Heart right ventricle (tissue), 16 donors: ENCODE measurements at regions not wholly inside any gene's neighbourhood (a gene's known extent, or its start where the extent isn't known, plus 50 kb on each side); places are given as distances from the start of the nearest gene placed in this dataset.

ENCODE experiments used
- ATAC-seq, 8 donors: fragments of 200-7000 bp; cut with Tn5 transposase; one replicate each; pipeline ENCODE4 v1.9.1; 2020; ENCODE audit warnings: mild to moderate bottlenecking in 8 of 8, moderate library complexity in 8 of 8, moderate number of reproducible peaks in 1 of 8
- DNase-seq, 2 donors: peaks; one replicate each; pipeline ENCODE4 v3.0.0-alpha.2; 2020
- H3K27ac ChIP-seq, 10 donors: fragments of 200-600 bp; sonication (generic) in 2 of 10; one replicate each; pipeline versions ENCODE4 v1.5.0 to v1.8.0; 2020 to 2022; ENCODE audit warnings: mild to moderate bottlenecking in 3 of 10
- H3K27me3 ChIP-seq, 7 donors: fragments of 200-600 bp; one replicate each; pipeline ENCODE4 v1.8.0; 2021 to 2022; ENCODE audit warnings: mild to moderate bottlenecking in 2 of 7
- H3K36me3 ChIP-seq, 9 donors: fragments of 200-600 bp; sonication (generic) in 1 of 9; one replicate each; pipeline versions ENCODE4 v1.5.0 to v1.8.0; 2020 to 2022; ENCODE audit warnings: mild to moderate bottlenecking in 2 of 9
- H3K4me1 ChIP-seq, 9 donors: fragments of 200-600 bp; sonication (generic) in 1 of 9; one replicate each; pipeline versions ENCODE4 v1.5.0 to v1.8.0; 2020 to 2022; ENCODE audit warnings: mild to moderate bottlenecking in 4 of 9
- H3K4me3 ChIP-seq, 10 donors: fragments of 200-600 bp; sonication (generic) in 2 of 10; one replicate each; pipeline versions ENCODE4 v1.5.0 to v1.8.0; 2020 to 2022; ENCODE audit warnings: mild to moderate bottlenecking in 7 of 10, moderate library complexity in 2 of 10
- H3K9me3 ChIP-seq, 11 donors: fragments of 200-600 bp in 10 of 11; sonication (generic) in 2 of 11; one replicate each; pipeline versions ENCODE4 v1.5.0 to v1.8.0; 2013 to 2022; ENCODE audit warnings: mild to moderate bottlenecking in 2 of 11, control low read depth in 1 of 11, moderate library complexity in 1 of 11
- WGBS, 2 donors: extraction: QIAGEN DNeasy Blood & Tissue Kit; methylation state at CpG; one replicate each; pipeline ENCODE4 v1.1.7; 2013; ENCODE audit warnings: inconsistent platforms in 1 of 2; 5-methylcytosine and 5-hydroxymethylcytosine counted together
- intact Hi-C, 10 donors: fragments of 100-400 bp; cut with DNase I; formaldehyde crosslinking; loops; one replicate each; pipeline versions ENCODE4 v1.11.1 to v1.14.2; 2022
- TF ChIP-seq, protein P1 (sequence below), 9 donors: fragments of 200-600 bp; sonication (generic) in 2 of 9; IDR thresholded peaks; one replicate each; pipeline versions ENCODE4 v1.5.0 to v1.8.0; 2021 to 2022; ENCODE audit warnings: antibody characterized with exemption in 9 of 9, mild to moderate bottlenecking in 5 of 9, moderate library complexity in 1 of 9
- donor health status: Arrhythmogenic right ventricular cardiomyopathy.
- donor health status: ischemic (EF 13 %, LVEDD 7.1; RV severe dilation, severe dysfunction).
- donor health status: healthy with polysubstance abuse.
- donor health status: DM: no; HTN: yes; CAD: no.
- donor health status: DM: no; HTN: no; CAD: no.
- donor health status: ischemic (EF 25% LVEDD 6.9; RV normal size, moderate dysfunction).
- donor health status: ischemic (EF 25% LVEDD 5.7; RV mildly dilated, moderate dysfunction).
- donor health status: healthy.
- donor health status: DM: yes; HTN: yes; CAD: no.
- donor health status: Ischemic cardiomyopathy.
- donor health status: ischemic (EF 35%, LVEDD 5.7; RV mildly dilated, moderate dysfunction).
- donor health status: nonischemic (EF 11% LVEDD 7.7; RV severe dilation, severe dysfunction).
- donor health status: DM: yes; HTN: yes; CAD: no.
- donor health status: PGD.
- donor health status: ischemic (EF 29% LVEDD 5.4; RV normal size, mild dysfunction).
- donor health status: nonischemic (EF 23%, LVEDD 6.1; RV moderate dilation, normal function).

DNA sequence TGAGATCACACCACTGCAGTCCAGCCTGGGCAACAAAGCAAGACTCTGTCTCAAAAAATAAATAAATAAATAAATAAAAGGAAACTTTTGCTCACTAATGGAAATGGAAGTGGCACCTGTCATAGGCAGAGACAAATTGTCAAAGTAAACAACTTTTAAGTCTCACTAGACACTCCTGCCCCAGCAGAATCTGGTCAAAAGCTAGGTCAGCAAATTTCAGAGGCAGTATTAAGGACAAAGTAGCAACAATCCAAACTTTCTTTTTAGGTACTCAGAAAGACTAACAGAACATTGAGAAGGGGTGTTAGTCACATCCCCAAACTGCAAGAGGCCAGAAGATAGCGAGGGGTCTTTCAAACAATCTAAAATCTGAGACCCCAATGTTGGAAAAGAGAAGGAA is 101.4 kb upstream of the MSX2 start:
- no peak overlapping the region for H3K27ac ChIP-seq
- peaks cover 0 to 43% (median 25%) of the 10 kb centered on the region in 7 donors for H3K27me3 ChIP-seq
- no peaks in the 10 kb centered on the region for H3K36me3 ChIP-seq
- intact Hi-C loops, result no loop called here
- H3K4me1 ChIP-seq, result no peaks in the 10 kb centered on the region
- TF ChIP-seq, protein P1, sequence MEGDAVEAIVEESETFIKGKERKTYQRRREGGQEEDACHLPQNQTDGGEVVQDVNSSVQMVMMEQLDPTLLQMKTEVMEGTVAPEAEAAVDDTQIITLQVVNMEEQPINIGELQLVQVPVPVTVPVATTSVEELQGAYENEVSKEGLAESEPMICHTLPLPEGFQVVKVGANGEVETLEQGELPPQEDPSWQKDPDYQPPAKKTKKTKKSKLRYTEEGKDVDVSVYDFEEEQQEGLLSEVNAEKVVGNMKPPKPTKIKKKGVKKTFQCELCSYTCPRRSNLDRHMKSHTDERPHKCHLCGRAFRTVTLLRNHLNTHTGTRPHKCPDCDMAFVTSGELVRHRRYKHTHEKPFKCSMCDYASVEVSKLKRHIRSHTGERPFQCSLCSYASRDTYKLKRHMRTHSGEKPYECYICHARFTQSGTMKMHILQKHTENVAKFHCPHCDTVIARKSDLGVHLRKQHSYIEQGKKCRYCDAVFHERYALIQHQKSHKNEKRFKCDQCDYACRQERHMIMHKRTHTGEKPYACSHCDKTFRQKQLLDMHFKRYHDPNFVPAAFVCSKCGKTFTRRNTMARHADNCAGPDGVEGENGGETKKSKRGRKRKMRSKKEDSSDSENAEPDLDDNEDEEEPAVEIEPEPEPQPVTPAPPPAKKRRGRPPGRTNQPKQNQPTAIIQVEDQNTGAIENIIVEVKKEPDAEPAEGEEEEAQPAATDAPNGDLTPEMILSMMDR (IDR thresholded peaks at IDR 0.05), result no peak
- H3K9me3 ChIP-seq, result no peaks in the 10 kb centered on the region
- H3K4me3 ChIP-seq, result no peak overlapping the region
- ATAC-seq (no peak), DNase-seq (no peak)
- 94 to 100% methylated on average over 1 of the region's 1 CpG for WGBS, 2 donors

GRCh38 chr5:174623433-174624019 is 100.9 kb upstream of the MSX2 start:
- Histone ChIP-seq H3K4me3 (no peak overlapping the region), H3K36me3 (no peaks in the 10 kb centered on the region), H3K27ac (no peak overlapping the region), H3K9me3 (no peaks in the 10 kb centered on the region), H3K4me1 (no peaks in the 10 kb centered on the region), H3K27me3 (peaks cover 0 to 38% (median 20%) of the 10 kb centered on the region in 7 donors)
- ATAC-seq (no peak), DNase-seq (no peak)
- intact Hi-C loops, result no loop called here
- TF ChIP-seq, protein P1 (IDR thresholded peaks at IDR 0.05), result no peak
- WGBS, 2 donors, result 69 to 72% methylated on average over 7 of the region's 7 CpGs

- 59 to 69% methylated on average over 12 of the region's 12 CpGs for WGBS, 2 donors
- intact Hi-C loops, result no loop called here
- H3K4me3 ChIP-seq, result no peak overlapping the region
Observed at GRCh38 chr5:174624733-174625522, 99.5 kb upstream of the MSX2 start.

GRCh38 chr5:174625591-174626350 is 98.6 kb upstream of the MSX2 start:
- Histone ChIP-seq H3K36me3 (no peaks in the 10 kb centered on the region), H3K9me3 (no peaks in the 10 kb centered on the region), H3K4me3 (no peak overlapping the region), H3K4me1 (no peaks in the 10 kb centered on the region), H3K27me3 (peaks cover 0 to 32% (median 17%) of the 10 kb centered on the region in 7 donors), H3K27ac (no peak overlapping the region)
- ATAC-seq (no peak), DNase-seq (no peak)
- 33 to 34% methylated on average over 11 of the region's 11 CpGs for WGBS, 2 donors
- intact Hi-C loops, result no loop called here
- TF ChIP-seq, protein P1 (IDR thresholded peaks at IDR 0.05), result no peak

More at GRCh38 chr5:174624733-174625522, 99.5 kb upstream of the MSX2 start:
- no peaks in the 10 kb centered on the region for H3K4me1 ChIP-seq
- peaks cover 0 to 33% (median 17%) of the 10 kb centered on the region in 7 donors for H3K27me3 ChIP-seq
- no peaks in the 10 kb centered on the region for H3K9me3 ChIP-seq
- DNase-seq, result no peak
- no peak overlapping the region for H3K27ac ChIP-seq
- TF ChIP-seq, protein P1 (IDR thresholded peaks at IDR 0.05), result no peak
- H3K36me3 ChIP-seq, result no peaks in the 10 kb centered on the region
- ATAC-seq, result no peak
